HG03039 (cell line): ENCODE measurements at regions not wholly inside any gene's neighbourhood (a gene's known extent, or its start where the extent isn't known, plus 50 kb on each side); places are given as distances from the start of the nearest gene placed in this dataset.

Experiments used
- ATAC-seq: cut with Tn5 transposase; IDR thresholded peaks from one replicate; pipeline ENCODE4 v1.9.1; 2021; ENCODE audit warnings: mild to moderate bottlenecking, moderate library complexity; ENCODE audit not compliant: unreplicated experiment

GRCh38 chr2:160630801-160631590, 137.4 kb upstream of the RBMS1 start:
- ATAC-seq, result no peak

DNA sequence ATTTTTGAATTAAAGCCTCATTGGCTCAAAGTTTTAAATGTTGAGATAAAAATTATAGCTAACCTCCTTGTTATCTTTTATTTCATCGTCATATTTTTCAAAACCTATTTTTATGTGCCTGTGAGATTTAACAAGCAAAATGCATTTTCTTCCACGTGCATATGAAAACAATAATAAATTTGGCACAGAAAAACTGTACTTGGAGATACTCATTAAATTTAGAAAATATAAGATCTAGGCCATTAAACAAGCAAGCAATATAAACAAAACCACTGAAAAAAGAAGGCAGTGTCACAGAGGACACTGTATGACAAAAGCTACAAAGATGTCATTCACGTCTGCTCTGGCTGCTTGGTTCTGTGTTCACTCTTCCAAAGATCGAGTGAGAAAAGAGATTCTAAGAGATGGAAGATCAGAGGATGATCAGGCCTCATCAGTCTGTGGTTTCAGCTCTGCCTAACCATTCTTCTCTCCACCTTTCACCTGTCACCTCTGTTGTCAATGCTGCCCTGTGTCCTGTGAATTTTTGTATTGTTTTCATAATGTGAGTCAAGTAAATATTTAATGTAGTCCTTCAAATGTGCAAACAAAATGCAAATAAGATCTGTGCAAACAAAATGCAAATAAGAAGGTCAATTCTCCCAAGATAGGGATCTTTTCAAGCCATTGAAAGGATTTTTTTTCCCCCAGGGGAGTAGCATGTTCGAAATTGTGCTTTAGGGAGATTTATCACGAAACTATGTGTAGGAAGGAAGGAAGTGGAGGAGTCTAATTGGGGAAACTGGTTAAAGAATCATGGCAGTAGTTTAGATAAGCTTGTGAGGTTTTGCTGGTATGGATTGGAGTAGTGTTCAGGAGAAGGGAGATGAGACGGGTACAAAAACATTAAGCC, 138.7 kb upstream of the RBMS1 start:
- ATAC-seq, result no peak

- no peak for ATAC-seq
Measured at GRCh38 chr2:160634436-160634835, 140.8 kb upstream of the RBMS1 start.

DNA sequence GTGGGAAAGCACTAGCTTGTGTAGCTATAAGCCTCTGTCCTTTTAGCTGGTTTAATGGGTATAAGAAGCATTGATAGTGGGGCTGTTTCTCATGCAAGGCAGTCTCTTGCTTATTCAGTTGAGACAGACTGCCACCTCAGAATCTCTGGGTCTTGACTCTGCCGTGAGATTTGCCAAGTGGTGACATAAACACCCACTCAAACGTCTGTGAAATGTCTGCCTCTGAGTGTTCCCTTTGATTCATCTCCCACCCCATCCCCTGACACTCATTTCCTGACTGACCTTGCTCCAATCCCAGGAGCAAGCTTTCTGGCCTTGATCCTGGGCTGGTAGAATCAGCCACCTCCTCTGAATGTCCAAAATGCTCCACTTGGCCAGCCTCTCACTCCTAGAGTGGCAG, 141.9 kb upstream of the RBMS1 start:
- ATAC-seq, result no peak

DNA sequence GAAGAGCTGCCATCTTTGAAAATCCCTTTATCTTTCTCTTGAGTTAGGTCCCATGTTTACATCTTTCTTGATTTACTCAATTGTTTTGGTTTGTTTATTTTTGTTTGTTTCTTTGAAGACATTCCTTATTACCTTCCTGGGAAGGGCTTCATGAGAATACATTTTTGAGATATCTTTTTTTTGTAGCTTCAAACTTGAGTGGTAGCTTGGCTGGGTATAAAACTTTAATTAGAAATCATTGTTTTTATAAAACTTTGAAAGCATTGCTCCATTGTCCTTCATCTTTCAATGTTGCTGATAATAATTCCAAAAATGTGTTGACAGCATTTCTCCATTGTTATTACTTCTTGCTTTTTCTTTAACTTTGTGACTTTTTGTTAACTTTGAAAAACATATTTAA, 145.9 kb upstream of the RBMS1 start:
- ATAC-seq, result no peak

DNA sequence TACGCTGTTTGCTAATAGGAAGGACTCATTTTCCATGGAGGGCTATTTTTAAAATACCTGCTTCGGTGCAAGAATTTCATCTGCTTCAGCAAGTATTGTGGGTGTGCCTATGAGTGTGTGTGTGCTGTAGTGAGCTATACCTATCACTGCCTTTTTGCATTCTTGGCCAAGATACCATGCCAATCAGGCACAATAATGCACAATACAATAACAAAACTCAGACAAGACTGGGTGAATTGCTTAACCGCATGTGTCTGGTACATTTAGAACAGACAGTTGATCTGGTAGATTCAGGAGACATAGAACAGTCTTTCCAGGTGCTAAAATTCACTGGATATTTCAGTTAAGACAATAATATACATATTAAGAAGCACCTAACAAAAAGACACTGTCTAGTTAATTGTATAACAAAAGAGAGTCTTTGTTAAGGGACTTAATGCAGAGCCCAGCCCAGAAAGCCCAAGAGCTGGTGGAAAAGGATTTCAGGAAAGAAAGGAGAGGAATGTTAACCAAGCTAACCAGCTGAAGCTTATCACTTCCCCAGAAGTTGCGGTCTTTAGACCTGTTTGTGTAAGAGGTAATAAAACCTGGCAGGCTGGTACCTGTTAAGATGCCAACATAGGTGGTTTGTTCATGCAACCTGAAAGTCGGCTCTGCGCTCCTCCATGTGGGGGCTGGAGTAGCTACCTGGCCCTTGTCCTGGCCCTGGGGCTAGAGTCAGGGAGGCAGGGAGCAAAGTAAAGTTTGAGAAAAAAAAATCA, 153.3 kb upstream of the RBMS1 start:
- ATAC-seq, result no peak

GRCh38 chr2:160647967-160648685, 154.5 kb upstream of the RBMS1 start:
- no peak for ATAC-seq

GRCh38 chr2:160649698-160650097, 156.1 kb upstream of the RBMS1 start:
- no peak for ATAC-seq

- no peak for ATAC-seq
Measured at GRCh38 chr2:160650196-160651118, 156.8 kb upstream of the RBMS1 start.

GRCh38 chr2:160651416-160652200, 158.0 kb upstream of the RBMS1 start:
- ATAC-seq, result no peak

- ATAC-seq, result no peak
Measured at GRCh38 chr2:160652236-160652635, 158.6 kb upstream of the RBMS1 start.

- ATAC-seq, result no peak
Measured at GRCh38 chr2:160657196-160657595, 163.6 kb upstream of the RBMS1 start.

DNA sequence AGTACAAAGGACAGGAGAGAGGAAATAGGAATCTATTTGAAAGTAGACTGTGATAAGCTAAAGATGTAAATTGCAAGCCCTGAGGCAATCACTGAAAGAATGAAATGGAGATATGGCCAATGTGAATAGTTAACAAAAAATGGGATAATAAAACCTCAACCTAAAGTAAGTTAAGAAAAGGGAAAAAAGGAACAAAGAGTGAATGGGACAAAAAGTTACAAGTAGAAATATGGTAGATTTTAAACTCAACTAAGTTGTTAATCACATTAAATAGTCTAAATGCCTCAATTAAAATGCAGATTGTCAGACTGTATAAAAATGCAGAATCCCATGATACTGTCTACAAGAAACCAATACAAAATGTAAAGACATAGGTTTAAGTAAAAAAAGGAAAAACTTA, 165.2 kb upstream of the RBMS1 start:
- ATAC-seq, result no peak

DNA sequence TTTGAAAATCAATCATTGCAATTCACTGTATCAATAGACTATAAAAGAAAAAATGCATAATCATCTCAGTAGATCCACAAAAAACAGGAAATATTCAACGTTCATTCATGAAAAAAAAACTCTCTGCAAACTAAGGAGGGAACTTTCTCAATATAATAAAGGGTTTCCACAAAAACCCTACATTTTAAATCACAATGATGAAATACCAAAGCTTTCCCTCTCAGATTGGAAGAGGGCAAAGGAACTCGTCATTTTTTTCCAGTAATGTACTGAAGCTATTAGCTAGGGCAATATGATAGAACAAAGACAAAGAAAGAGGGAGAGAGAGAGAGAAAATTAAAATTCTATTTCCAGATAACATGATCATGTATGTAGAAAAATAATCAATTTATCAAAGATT, 167.1 kb upstream of the RBMS1 start:
- ATAC-seq, result no peak

GRCh38 chr2:160664603-160665140, 171.1 kb upstream of the RBMS1 start:
- ATAC-seq, result no peak

- no peak for ATAC-seq
Measured at GRCh38 chr2:160666154-160667060, 172.8 kb upstream of the RBMS1 start.

DNA sequence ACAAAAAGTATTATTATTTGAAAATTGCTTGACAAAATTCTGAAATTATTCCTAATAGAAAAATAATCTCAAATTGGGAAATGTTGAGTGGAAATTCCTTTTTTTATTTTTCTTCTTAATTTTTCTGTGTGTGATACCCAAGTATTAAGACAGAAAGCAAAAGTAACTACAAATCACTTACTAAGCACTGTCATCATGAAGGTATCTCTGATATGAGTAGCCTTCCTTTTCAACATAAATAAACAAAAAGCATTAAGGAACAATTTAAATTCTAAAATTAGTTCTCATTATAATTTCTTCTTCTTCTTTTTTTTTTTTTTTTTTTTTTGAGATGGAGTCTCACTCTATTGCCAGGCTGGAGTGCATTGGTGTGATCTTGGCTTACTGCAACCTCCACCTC, 174.2 kb upstream of the RBMS1 start:
- ATAC-seq, result no peak

GRCh38 chr2:160670618-160671017, 177.0 kb upstream of the RBMS1 start:
- no peak for ATAC-seq
